Non-pigmented ciliary epithelial cell (primary cell): ENCODE measurements at regions not wholly inside any gene's neighbourhood (a gene's known extent, or its start where the extent isn't known, plus 50 kb on each side); places are given as distances from the start of the nearest gene placed in this dataset.

Experiments
- DNase-seq: peaks from one replicate; pipeline ENCODE4 v3.0.0-alpha.2; 2010; ENCODE audit warnings: low read depth

DNA sequence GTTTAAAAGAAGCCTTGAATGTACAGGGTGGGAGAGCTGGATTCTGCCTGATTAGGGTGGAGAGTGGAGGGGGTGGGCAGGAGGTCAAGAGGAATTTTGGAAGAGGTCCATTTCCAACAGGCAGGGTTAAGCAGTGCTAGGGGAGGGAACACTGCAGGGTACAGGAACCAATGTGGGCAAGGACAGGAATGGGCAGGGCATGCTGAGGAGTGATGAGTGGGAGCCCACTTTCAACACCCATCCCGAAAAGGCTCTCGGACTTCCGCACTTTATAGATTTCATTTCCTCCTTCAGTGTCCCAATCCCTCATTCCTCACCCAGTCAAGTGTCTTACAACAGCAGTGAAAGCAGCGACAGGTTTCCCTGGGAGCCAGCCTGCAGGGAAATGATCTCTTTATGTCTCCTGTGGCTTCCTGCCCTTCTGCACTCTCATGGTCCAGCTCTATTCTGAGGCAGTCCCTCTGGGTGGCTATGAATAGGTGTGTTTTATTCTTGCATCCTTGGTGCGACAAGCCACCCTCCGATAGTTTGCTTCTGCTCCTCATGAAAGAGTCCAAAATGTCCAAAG is 50.5 kb upstream of the ZNF507 start:
- DNase-seq: no peak
